ENCODE measurements at regions not wholly inside any gene's neighbourhood (a gene's known extent, or its start where the extent isn't known, plus 50 kb on each side); places are given as distances from the start of the nearest gene placed in this dataset.

GRCh38 chr13:57815600-57815999, 184.1 kb downstream of the PCDH17 start:
- H4K20me1 ChIP-seq (ENCODE audit: insufficient read depth, low read length) = no peaks in the 10 kb centered on the region
- TF ChIP-seq, protein P1, sequence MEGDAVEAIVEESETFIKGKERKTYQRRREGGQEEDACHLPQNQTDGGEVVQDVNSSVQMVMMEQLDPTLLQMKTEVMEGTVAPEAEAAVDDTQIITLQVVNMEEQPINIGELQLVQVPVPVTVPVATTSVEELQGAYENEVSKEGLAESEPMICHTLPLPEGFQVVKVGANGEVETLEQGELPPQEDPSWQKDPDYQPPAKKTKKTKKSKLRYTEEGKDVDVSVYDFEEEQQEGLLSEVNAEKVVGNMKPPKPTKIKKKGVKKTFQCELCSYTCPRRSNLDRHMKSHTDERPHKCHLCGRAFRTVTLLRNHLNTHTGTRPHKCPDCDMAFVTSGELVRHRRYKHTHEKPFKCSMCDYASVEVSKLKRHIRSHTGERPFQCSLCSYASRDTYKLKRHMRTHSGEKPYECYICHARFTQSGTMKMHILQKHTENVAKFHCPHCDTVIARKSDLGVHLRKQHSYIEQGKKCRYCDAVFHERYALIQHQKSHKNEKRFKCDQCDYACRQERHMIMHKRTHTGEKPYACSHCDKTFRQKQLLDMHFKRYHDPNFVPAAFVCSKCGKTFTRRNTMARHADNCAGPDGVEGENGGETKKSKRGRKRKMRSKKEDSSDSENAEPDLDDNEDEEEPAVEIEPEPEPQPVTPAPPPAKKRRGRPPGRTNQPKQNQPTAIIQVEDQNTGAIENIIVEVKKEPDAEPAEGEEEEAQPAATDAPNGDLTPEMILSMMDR (IDR thresholded peaks at IDR 0.05; ENCODE audit: low read length) = no peak
- TF ChIP-seq EZH2phosphoT487 (IDR thresholded peaks at IDR 0.05; ENCODE audit: low read length) (no peak), EZH2 (optimal IDR thresholded peaks at IDR 0.05; ENCODE audit: low read depth, low read length) (no peak)
- H3K79me2 ChIP-seq (ENCODE audit: low read length) = no peaks in the 10 kb centered on the region
- H3F3A ChIP-seq (ENCODE audit: insufficient read depth, low read length) = no peaks in the 10 kb centered on the region
- no peaks in the 10 kb centered on the region for H3K27me3 ChIP-seq (replicated peaks; ENCODE audit: insufficient read depth, low read length)
- no peak overlapping the region for H3K4me2 ChIP-seq (ENCODE audit: low read depth, low read length)
- no peak overlapping the region for H3K27ac ChIP-seq (ENCODE audit: low read length)
- no peak overlapping the region for H3K9ac ChIP-seq (ENCODE audit: low read length)
- no peaks in the 10 kb centered on the region for H3K4me1 ChIP-seq (ENCODE audit: low read length)
- H3K9me3 ChIP-seq (replicated peaks; ENCODE audit: insufficient read depth, low read length) = no peaks in the 10 kb centered on the region
- H3K36me3 ChIP-seq (replicated peaks; ENCODE audit: insufficient read depth, low read length) = no peaks in the 10 kb centered on the region
- H3K9me2 ChIP-seq (replicated peaks; ENCODE audit: insufficient read depth, low read length) = no peaks in the 10 kb centered on the region
- no peak overlapping the region for H3K4me3 ChIP-seq (ENCODE audit: low read length)
- DNase-seq = no peak
- H2AFZ ChIP-seq (ENCODE audit: low read length) = no peak overlapping the region

DNA sequence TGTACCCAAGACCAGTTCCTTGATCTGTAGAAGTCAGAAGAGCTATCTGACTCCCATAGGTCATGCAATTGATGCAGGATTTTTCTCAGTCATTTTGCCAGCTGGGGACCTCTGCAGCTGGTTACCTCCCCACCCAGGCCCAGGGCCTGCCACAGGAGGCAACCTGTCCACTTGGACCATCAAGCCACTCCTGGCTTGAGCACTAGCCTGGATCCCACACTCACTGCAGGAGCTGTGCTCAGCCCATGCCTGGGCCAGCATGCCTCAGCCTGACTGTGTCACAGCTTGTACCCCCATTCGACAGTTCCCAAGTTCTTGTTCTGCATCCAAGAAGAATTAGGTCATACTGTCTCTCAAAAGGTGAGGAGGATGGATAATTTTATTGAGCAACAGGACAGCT, 189.4 kb downstream of the PCDH17 start:
- no peak overlapping the region for H2AFZ ChIP-seq (ENCODE audit: low read length)
- H3K4me3 ChIP-seq (ENCODE audit: low read length) = no peak overlapping the region
- no peaks in the 10 kb centered on the region for H3K4me1 ChIP-seq (ENCODE audit: low read length)
- no peaks in the 10 kb centered on the region for H3K36me3 ChIP-seq (replicated peaks; ENCODE audit: insufficient read depth, low read length)
- no peaks in the 10 kb centered on the region for H3K79me2 ChIP-seq (ENCODE audit: low read length)
- H3K27me3 ChIP-seq (replicated peaks; ENCODE audit: insufficient read depth, low read length) = no peaks in the 10 kb centered on the region
- no peaks in the 10 kb centered on the region for H3F3A ChIP-seq (ENCODE audit: insufficient read depth, low read length)
- no peak for DNase-seq
- H4K20me1 ChIP-seq (ENCODE audit: insufficient read depth, low read length) = no peaks in the 10 kb centered on the region
- no peak overlapping the region for H3K4me2 ChIP-seq (ENCODE audit: low read depth, low read length)
- no peaks in the 10 kb centered on the region for H3K9me3 ChIP-seq (replicated peaks; ENCODE audit: insufficient read depth, low read length)
- TF ChIP-seq, protein P1 (IDR thresholded peaks at IDR 0.05; ENCODE audit: low read length) = no peak
- no peaks in the 10 kb centered on the region for H3K9me2 ChIP-seq (replicated peaks; ENCODE audit: insufficient read depth, low read length)
- H3K27ac ChIP-seq (ENCODE audit: low read length) = no peak overlapping the region
- no peak overlapping the region for H3K9ac ChIP-seq (ENCODE audit: low read length)

DNA sequence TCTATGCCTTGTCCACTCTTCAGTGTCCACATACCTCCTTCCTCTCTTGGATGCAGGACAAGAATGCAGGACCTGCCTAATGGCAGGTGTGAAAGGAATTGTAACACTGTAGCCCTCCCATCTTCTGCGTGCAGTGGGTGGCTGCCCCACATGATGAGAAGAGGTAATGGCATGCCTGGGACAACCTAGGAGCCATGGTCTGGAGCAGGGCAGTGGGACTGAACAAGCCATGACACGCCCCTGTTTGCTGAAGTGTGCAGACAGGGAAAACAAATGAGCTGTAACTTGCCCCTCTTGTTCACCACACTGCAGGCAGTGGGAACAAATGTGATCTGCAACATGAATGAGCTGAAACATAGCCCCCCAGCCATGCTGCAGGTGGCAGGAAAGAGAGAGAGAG, 192.2 kb downstream of the PCDH17 start:
- no peak overlapping the region for H3K4me2 ChIP-seq (ENCODE audit: low read depth, low read length)

More for the DNA sequence above, 192.2 kb downstream of the PCDH17 start:
- H3K36me3 ChIP-seq (replicated peaks; ENCODE audit: insufficient read depth, low read length) = no peaks in the 10 kb centered on the region
- no peak overlapping the region for H2AFZ ChIP-seq (ENCODE audit: low read length)
- DNase-seq = no peak
- no peak for TF ChIP-seq EZH2 (optimal IDR thresholded peaks at IDR 0.05; ENCODE audit: low read depth, low read length)
- TF ChIP-seq, protein P1 (IDR thresholded peaks at IDR 0.05; ENCODE audit: low read length) = no peak
- no peaks in the 10 kb centered on the region for H3F3A ChIP-seq (ENCODE audit: insufficient read depth, low read length)
- H4K20me1 ChIP-seq (ENCODE audit: insufficient read depth, low read length) = no peaks in the 10 kb centered on the region
- no peaks in the 10 kb centered on the region for H3K9me2 ChIP-seq (replicated peaks; ENCODE audit: insufficient read depth, low read length)
- H3K9ac ChIP-seq (ENCODE audit: low read length) = no peak overlapping the region
- H3K27me3 ChIP-seq (replicated peaks; ENCODE audit: insufficient read depth, low read length) = no peaks in the 10 kb centered on the region
- no peaks in the 10 kb centered on the region for H3K79me2 ChIP-seq (ENCODE audit: low read length)
- no peak overlapping the region for H3K27ac ChIP-seq (ENCODE audit: low read length)
- H3K4me3 ChIP-seq (ENCODE audit: low read length) = no peak overlapping the region
- no peaks in the 10 kb centered on the region for H3K9me3 ChIP-seq (replicated peaks; ENCODE audit: insufficient read depth, low read length)
- no peaks in the 10 kb centered on the region for H3K4me1 ChIP-seq (ENCODE audit: low read length)
